ENCODE measurements at regions not wholly inside any gene's neighbourhood (a gene's known extent, or its start where the extent isn't known, plus 50 kb on each side); places are given as distances from the start of the nearest gene placed in this dataset.

- no peak for TF ChIP-seq YY1 (IDR thresholded peaks at IDR 0.05; ENCODE audit: insufficient read depth, insufficient read length)
- no peak for TF ChIP-seq ZNF274 (IDR thresholded peaks at IDR 0.05; ENCODE audit: low read depth, low read length)
- TF ChIP-seq SUZ12 (IDR thresholded peaks at IDR 0.05; ENCODE audit: extremely low read depth, insufficient read depth, insufficient read length), result no peak
Measured at GRCh38 chr1:90768098-90768497, 51.0 kb upstream of the BARHL2 start.
